ENCODE measurements at regions not wholly inside any gene's neighbourhood (a gene's known extent, or its start where the extent isn't known, plus 50 kb on each side); places are given as distances from the start of the nearest gene placed in this dataset. TPM values are rescaled to one million over a fixed set of nuclear protein-coding genes. Genes with fewer than 3 reads are reported as not detected.
"Not testable (repeated sequence)": the region's sequence is repeated elsewhere in the genome, so short reads cannot be mapped to it uniquely, and the experiment has no call there.

- H2BK20ac ChIP-seq (ENCODE audit: low read length); DNase-seq (ENCODE audit: low read depth in 1 of 2, low spot score in 2 of 2); H3K79me1 ChIP-seq (ENCODE audit: low read depth, low read length); H3K23ac ChIP-seq (ENCODE audit: insufficient read length); H4K5ac ChIP-seq (ENCODE audit: insufficient read length, low read depth, low read length); H4K20me1 ChIP-seq (replicated peaks in 1 of 2; ENCODE audit: control insufficient read depth in 1 of 2, insufficient read depth in 2 of 2, low read length in 2 of 2); H3K36me3 ChIP-seq (ENCODE audit: control insufficient read depth in 2 of 4, insufficient read depth in 4 of 4, low read length in 3 of 4); H2BK12ac ChIP-seq (ENCODE audit: low read depth, low read length); H2BK5ac ChIP-seq (ENCODE audit: low read depth, low read length); H2AFZ ChIP-seq (ENCODE audit: low read length); H3K4me2 ChIP-seq (ENCODE audit: insufficient read depth in 1 of 2, low read depth in 2 of 2, low read length in 2 of 2); H3K14ac ChIP-seq (ENCODE audit: insufficient read length); H3K23me2 ChIP-seq (ENCODE audit: low read depth, low read length); H3K56ac ChIP-seq (replicated peaks; ENCODE audit: insufficient read length, low read depth, low read length); H2AK5ac ChIP-seq (ENCODE audit: low read depth, low read length); H3K27ac ChIP-seq (ENCODE audit: low read depth, low read length); H4K8ac ChIP-seq (ENCODE audit: extremely low read depth, insufficient read depth, low read length); FAIRE-seq; H3K79me2 ChIP-seq (ENCODE audit: control insufficient read depth in 1 of 2, insufficient read depth in 2 of 2, low read length in 2 of 2); H3K4me1 ChIP-seq (replicated peaks in 1 of 4; ENCODE audit: control insufficient read depth in 3 of 4, insufficient read depth in 4 of 4, low read length in 3 of 4); H3K4ac ChIP-seq (replicated peaks; ENCODE audit: insufficient read length, low read depth, low read length); H3K9me3 ChIP-seq (ENCODE audit: insufficient read depth in 2 of 2, low read depth in 1 of 2, low read length in 1 of 2); H2BK15ac ChIP-seq (ENCODE audit: low read length); H4K91ac ChIP-seq (replicated peaks; ENCODE audit: insufficient read length, low read length); H2BK120ac ChIP-seq (replicated peaks; ENCODE audit: low read depth, low read length); H3K18ac ChIP-seq (ENCODE audit: extremely low read depth, low read length); H3K27me3 ChIP-seq (replicated peaks in 1 of 4; ENCODE audit: control insufficient read depth in 3 of 4, extremely low read depth in 1 of 4, insufficient read depth in 3 of 4, low read length in 3 of 4); H3K9ac ChIP-seq (replicated peaks in 1 of 4; ENCODE audit: extremely low read depth in 1 of 4, low read depth in 3 of 4, low read length in 3 of 4); H3K4me3 ChIP-seq (ENCODE audit: extremely low read depth in 1 of 4, insufficient read depth in 2 of 4, low read depth in 3 of 4, low read length in 4 of 4): not testable (repeated sequence)
- ChIA-PET CTCF (ENCODE audit: partially characterized antibody) (interaction anchor here (0.6 kb wide), 1 partner anchor 147 kb away, joined by 3 read pairs; no protein-coding TSS in a partner anchor), POLR2A (ENCODE audit: partially characterized antibody) (interaction anchor here (0.6 kb wide), 1 partner anchor 20 kb away, joined by 3 read pairs; no protein-coding TSS in a partner anchor)
- 82% methylated on average over 6 of the region's 6 CpGs; no CpG with 5 or more reads in 1 of the 2 experiments for WGBS, 2 experiments (ENCODE audit: extremely low coverage in 1 of 2, insufficient coverage in 1 of 2, insufficient read length in 1 of 2, insufficient replicate concordance in 2 of 2, low coverage in 1 of 2, low lambda C conversion rate in 2 of 2, missing lambda C conversion rate in 1 of 2)
These were observed 50.2 kb upstream of the ZNF195 start for GRCh38 chr11:3429191-3429590.

Small RNA genes lying in the stretch of these regions (small RNA-seq; reads per million reads assigned to genes)
- not detected for gene SNRPCP5 (ENCODE audit: insufficient read depth)

Measured in H1 (cell line).